ENCODE measurements at regions not wholly inside any gene's neighbourhood (a gene's known extent, or its start where the extent isn't known, plus 50 kb on each side); places are given as distances from the start of the nearest gene placed in this dataset.

GRCh38 chr13:103638706-103639105 lies 572.5 kb upstream of the SLC10A2 start:
- TF ChIP-seq CTCF (IDR thresholded peaks at IDR 0.05) (no peak), POLR2AphosphoS5 (IDR thresholded peaks at IDR 0.05) (no peak)
